Upper lobe of left lung (tissue), 6 donors: ENCODE measurements at regions not wholly inside any gene's neighbourhood (a gene's known extent, or its start where the extent isn't known, plus 50 kb on each side); places are given as distances from the start of the nearest gene placed in this dataset.

Experiments
- ATAC-seq, 2 donors: fragments of 200-7000 bp; cut with Tn5 transposase; one replicate each; pipeline ENCODE4 v1.9.1; 2022; ENCODE audit warnings: mild to moderate bottlenecking in 2 of 2, moderate library complexity in 2 of 2; ENCODE audit not compliant: low FRiP score in 2 of 2
- DNase-seq, 2 donors: peaks; one replicate each; pipeline ENCODE4 v3.0.0-alpha.2; 2019 to 2020
- H3K27ac ChIP-seq, 4 donors: fragments of 200-600 bp; sonication (generic); one replicate each; pipeline ENCODE4 v1.5.1; 2016 to 2019
- H3K27me3 ChIP-seq, 4 donors: fragments of 200-600 bp; sonication (generic); one replicate each; pipeline ENCODE4 v1.5.1; 2017 to 2019
- H3K36me3 ChIP-seq, 4 donors: fragments of 200-600 bp; sonication (generic); one replicate each; pipeline ENCODE4 v1.5.1; 2016 to 2019
- H3K4me1 ChIP-seq, 4 donors: fragments of 200-600 bp; sonication (generic); one replicate each; pipeline ENCODE4 v1.5.1; 2018 to 2019
- H3K4me3 ChIP-seq, 4 donors: fragments of 200-600 bp; sonication (generic); one replicate each; pipeline ENCODE4 v1.5.1; 2017 to 2019; ENCODE audit warnings: mild to moderate bottlenecking in 2 of 4, moderate library complexity in 1 of 4
- H3K9me3 ChIP-seq, 4 donors: fragments of 200-600 bp; sonication (generic); one replicate each; pipeline ENCODE4 v1.5.1; 2018 to 2019
- EP300 ChIP-seq, 4 donors: sonication (generic); formaldehyde crosslinking; IDR thresholded peaks; one replicate each; pipeline ENCODE4 v1.5.1; 2017; ENCODE audit warnings: antibody characterized with exemption in 4 of 4, control low read depth in 2 of 4
- POLR2A ChIP-seq, 4 donors: fragments of 450-650 bp; IDR thresholded peaks; one replicate each; pipeline ENCODE4 v1.5.1; 2016 to 2017; ENCODE audit warnings: antibody characterized with exemption in 4 of 4, mild to moderate bottlenecking in 2 of 4
- POLR2AphosphoS5 ChIP-seq, 2 donors: sonication (generic); formaldehyde crosslinking; IDR thresholded peaks; one replicate each; pipeline ENCODE4 v1.5.1; 2017; ENCODE audit warnings: antibody characterized with exemption in 2 of 2
- WGBS, 2 donors: methylation state at CpG; one replicate each; pipeline ENCODE4 v1.1.5; 2017 to 2018; 5-methylcytosine and 5-hydroxymethylcytosine counted together
- TF ChIP-seq, protein P1 (sequence below), 6 experiments: fragments of 450-650 bp in 4 of 6; fragments of 200-600 bp in 2 of 6; sonication (generic) in 2 of 6; IDR thresholded peaks; one replicate each; pipeline ENCODE4 v1.5.1; 2016 to 2019; ENCODE audit warnings: antibody characterized with exemption in 6 of 6
- donor health status: DM: no; HTN: no; CAD: no; lungs with moderate emphysema.
- donor health status: DM: no; HTN: yes; CAD: no; lungs with severe emphysema.

DNA sequence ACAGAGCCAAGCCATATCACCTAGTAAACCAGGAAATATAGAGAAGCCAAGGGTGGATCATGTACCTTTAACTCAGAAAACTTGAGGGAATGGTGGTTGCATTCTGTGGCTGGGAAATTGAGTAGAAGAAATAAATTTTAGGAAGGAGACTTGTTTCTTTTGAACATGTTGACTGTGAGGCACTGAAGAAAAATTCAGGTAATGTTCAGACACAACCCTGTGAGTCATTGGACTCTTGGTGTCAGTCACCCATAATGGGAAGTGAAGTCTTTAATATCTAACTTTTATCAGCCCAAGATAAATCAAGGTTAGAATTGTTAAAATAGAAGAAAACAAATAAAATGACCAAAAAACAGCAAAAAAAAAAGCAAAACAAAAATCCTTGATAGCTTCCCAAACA is 98.8 kb upstream of the GRIK2 start:
- Histone ChIP-seq H3K4me3 (no peak overlapping the region), H3K27ac (no peak overlapping the region), H3K27me3 (no peaks in the 10 kb centered on the region), H3K36me3 (no peaks in the 10 kb centered on the region), H3K4me1 (no peaks in the 10 kb centered on the region), H3K9me3 (no peaks in the 10 kb centered on the region)
- TF ChIP-seq, protein P1, sequence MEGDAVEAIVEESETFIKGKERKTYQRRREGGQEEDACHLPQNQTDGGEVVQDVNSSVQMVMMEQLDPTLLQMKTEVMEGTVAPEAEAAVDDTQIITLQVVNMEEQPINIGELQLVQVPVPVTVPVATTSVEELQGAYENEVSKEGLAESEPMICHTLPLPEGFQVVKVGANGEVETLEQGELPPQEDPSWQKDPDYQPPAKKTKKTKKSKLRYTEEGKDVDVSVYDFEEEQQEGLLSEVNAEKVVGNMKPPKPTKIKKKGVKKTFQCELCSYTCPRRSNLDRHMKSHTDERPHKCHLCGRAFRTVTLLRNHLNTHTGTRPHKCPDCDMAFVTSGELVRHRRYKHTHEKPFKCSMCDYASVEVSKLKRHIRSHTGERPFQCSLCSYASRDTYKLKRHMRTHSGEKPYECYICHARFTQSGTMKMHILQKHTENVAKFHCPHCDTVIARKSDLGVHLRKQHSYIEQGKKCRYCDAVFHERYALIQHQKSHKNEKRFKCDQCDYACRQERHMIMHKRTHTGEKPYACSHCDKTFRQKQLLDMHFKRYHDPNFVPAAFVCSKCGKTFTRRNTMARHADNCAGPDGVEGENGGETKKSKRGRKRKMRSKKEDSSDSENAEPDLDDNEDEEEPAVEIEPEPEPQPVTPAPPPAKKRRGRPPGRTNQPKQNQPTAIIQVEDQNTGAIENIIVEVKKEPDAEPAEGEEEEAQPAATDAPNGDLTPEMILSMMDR (IDR thresholded peaks at IDR 0.05) = no peak
- TF ChIP-seq POLR2A (IDR thresholded peaks at IDR 0.05) (no peak), POLR2AphosphoS5 (IDR thresholded peaks at IDR 0.05) (no peak), EP300 (IDR thresholded peaks at IDR 0.05) (no peak)
- ATAC-seq (no peak), DNase-seq (no peak)

GRCh38 chr6:101296169-101296960 is 97.1 kb upstream of the GRIK2 start:
- TF ChIP-seq POLR2AphosphoS5 (IDR thresholded peaks at IDR 0.05) = no peak
- TF ChIP-seq, protein P1 (IDR thresholded peaks at IDR 0.05) = no peak
- TF ChIP-seq POLR2A (IDR thresholded peaks at IDR 0.05) = no peak
- no peak for TF ChIP-seq EP300 (IDR thresholded peaks at IDR 0.05)
- H3K4me3 ChIP-seq = no peak overlapping the region
- no peaks in the 10 kb centered on the region for H3K27me3 ChIP-seq
- WGBS, 2 donors = 73 to 75% methylated on average over 6 of the region's 6 CpGs
- H3K36me3 ChIP-seq = no peaks in the 10 kb centered on the region
- no peak for DNase-seq
- H3K4me1 ChIP-seq = no peaks in the 10 kb centered on the region
- no peak overlapping the region for H3K27ac ChIP-seq
- no peaks in the 10 kb centered on the region for H3K9me3 ChIP-seq
- ATAC-seq = no peak

DNA sequence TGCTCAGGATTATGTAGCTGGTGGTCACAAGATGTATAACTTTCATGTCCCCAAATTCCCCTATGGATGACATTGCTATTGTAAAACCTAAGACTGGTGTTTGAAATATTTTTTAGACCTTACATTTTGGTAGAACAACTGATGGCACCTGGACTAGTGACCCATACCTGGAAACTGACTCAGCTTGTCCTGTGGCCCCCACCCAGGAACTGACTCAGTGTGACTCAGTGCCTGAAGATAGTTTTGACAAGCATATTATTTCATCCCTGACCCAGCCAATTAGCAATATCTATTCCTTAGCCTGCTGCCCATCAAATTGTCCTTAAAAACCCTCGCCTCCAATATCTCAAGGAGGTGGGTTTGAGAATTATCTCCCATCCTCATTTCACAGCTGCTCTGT is 90.9 kb upstream of the GRIK2 start:
- ATAC-seq = no peak
- Histone ChIP-seq H3K36me3 (no peaks in the 10 kb centered on the region), H3K27me3 (no peaks in the 10 kb centered on the region), H3K4me1 (no peaks in the 10 kb centered on the region), H3K27ac (no peak overlapping the region), H3K9me3 (peaks cover 0 to 18% (median 4%) of the 10 kb centered on the region in 4 donors), H3K4me3 (no peak overlapping the region)
- TF ChIP-seq POLR2A (IDR thresholded peaks at IDR 0.05) = no peak
- 81 to 83% methylated on average over 1 of the region's 1 CpG for WGBS, 2 donors
- no peak for DNase-seq

DNA sequence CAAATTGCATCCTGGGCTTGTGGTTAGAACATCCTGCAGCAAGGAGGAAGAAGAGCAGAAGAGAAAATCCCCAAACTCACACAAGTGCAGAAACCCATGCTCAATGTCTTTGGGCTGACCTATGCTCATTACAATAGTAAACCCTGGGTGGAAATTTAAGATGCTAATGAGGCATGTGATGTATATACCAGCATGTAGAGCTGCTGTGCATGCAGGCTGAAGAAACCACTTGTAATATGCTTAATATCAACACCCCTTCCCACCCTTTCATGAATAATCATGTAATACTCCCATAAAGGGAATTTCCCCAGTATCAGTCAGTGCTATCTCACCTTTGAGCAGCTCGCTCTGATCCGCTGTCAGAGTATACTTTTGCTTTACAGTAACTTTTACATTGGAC is 90.0 kb upstream of the GRIK2 start:
- WGBS, 2 donors = 82 to 88% methylated on average over 2 of the region's 2 CpGs
- H3K4me3 ChIP-seq = no peak overlapping the region
- TF ChIP-seq POLR2AphosphoS5 (IDR thresholded peaks at IDR 0.05) (no peak), POLR2A (IDR thresholded peaks at IDR 0.05) (no peak), EP300 (IDR thresholded peaks at IDR 0.05) (no peak)
- TF ChIP-seq, protein P1 (IDR thresholded peaks at IDR 0.05) = no peak
- H3K27me3 ChIP-seq = no peaks in the 10 kb centered on the region
- no peak overlapping the region for H3K27ac ChIP-seq
- DNase-seq (no peak), ATAC-seq (no peak)
- no peaks in the 10 kb centered on the region for H3K4me1 ChIP-seq
- no peaks in the 10 kb centered on the region for H3K36me3 ChIP-seq
- peaks cover 0 to 18% (median 4%) of the 10 kb centered on the region in 4 donors for H3K9me3 ChIP-seq

DNA sequence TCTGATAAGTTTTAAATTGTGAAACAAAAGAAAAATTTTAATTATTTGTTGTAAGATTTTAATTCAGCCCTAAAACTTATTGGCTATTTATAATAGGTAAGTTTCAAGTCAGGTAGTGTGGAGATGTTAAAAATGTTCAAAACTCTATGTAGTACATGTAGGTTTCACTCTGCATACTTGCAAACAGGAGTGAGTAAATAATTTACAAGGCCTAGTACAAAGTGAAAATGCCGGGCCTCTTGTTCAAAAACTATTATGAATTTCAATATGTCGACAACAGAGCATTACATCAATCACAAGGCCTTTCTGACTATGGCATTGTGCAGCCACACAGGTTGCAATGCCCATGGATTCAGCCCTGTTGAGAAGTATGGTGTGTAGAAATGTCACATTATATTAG is 80.9 kb upstream of the GRIK2 start:
- WGBS, 2 donors = 75 to 82% methylated on average over 2 of the region's 2 CpGs
- no peaks in the 10 kb centered on the region for H3K4me1 ChIP-seq

More for the DNA sequence above, 80.9 kb upstream of the GRIK2 start:
- no peak for TF ChIP-seq POLR2A (IDR thresholded peaks at IDR 0.05)
- TF ChIP-seq POLR2AphosphoS5 (IDR thresholded peaks at IDR 0.05) = no peak
- TF ChIP-seq, protein P1 (IDR thresholded peaks at IDR 0.05) = no peak
- TF ChIP-seq EP300 (IDR thresholded peaks at IDR 0.05) = no peak
- Histone ChIP-seq H3K36me3 (no peaks in the 10 kb centered on the region), H3K27me3 (no peaks in the 10 kb centered on the region), H3K9me3 (no peaks in the 10 kb centered on the region), H3K4me3 (no peak overlapping the region), H3K27ac (no peak overlapping the region)
- no peak for ATAC-seq
- DNase-seq = no peak
